Fibroblast of skin of back (primary cell): ENCODE measurements at regions not wholly inside any gene's neighbourhood (a gene's known extent, or its start where the extent isn't known, plus 50 kb on each side); places are given as distances from the start of the nearest gene placed in this dataset.

Experiments
- DNase-seq: peaks from one replicate; pipeline ENCODE4 v3.0.0-alpha.2; 2013

DNA sequence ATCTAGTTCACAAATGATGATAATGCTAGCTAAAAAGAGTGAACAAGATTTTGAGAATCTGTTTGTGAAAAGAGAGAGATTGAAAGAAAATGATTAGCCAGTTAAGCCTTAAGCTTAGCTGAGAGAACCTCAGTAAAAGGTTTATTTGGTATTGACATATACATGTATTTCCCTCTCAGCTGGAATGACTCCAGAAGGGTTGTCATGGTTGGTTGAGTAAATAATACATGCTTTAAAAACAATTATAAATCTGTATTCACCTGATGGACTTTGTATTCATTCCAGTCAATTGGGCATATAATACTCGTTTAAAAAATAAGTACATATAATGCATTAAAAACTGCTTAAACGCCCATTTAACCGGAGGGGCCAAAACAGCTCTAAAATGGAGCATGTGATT lies 181.4 kb downstream of the GRB14 start:
- no peak for DNase-seq

DNA sequence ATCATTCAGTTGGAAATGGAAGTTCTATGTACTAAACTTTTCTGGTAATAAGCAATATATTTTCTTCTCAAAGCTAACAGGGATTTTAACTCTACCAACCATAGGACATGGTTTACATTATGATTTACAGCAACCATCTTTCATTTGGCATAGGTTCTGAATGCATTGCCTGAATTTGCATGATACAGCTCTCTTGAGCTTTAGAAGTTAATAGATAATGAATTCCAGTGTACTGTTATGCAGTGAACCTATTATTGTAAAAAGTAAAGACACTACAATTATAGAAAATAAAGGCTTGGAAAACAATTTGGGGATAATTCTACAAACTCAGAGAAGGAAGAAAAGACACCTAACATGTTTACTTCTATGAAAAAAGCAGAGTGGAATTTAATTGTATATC lies 182.0 kb downstream of the GRB14 start:
- no peak for DNase-seq

DNA sequence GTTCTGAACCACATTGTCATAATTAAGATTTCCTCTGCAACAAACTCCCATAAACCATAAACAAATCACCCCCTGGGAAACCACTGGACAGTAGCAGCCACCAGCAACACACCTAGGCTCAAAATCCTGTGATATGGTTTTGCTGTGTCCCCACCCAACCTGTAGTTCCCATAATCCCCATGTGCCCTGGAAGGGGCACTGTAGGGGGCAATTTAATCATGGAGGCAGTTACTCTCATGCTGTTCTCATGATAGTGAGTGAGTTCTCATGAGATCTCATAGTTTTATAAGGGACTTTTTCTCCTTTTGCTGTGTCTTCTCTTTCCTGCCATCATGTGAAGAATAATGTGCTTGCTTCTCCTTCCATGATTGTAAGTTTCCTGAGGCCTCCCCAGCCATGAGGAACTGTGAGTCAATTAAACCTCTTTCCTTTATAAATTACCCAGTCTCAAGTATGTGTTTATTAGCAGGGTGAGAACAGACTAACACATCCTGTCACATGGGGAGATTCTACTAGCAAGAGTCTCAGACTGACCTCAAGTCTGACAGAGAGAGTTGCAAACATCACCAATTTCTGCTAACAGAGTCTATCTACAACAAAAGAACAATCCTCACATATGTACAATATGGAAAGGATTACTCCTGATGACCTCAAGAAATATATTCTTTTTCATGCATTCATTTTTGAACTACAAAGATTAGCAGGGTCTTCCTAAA lies 182.6 kb downstream of the GRB14 start:
- DNase-seq: no peak

DNA sequence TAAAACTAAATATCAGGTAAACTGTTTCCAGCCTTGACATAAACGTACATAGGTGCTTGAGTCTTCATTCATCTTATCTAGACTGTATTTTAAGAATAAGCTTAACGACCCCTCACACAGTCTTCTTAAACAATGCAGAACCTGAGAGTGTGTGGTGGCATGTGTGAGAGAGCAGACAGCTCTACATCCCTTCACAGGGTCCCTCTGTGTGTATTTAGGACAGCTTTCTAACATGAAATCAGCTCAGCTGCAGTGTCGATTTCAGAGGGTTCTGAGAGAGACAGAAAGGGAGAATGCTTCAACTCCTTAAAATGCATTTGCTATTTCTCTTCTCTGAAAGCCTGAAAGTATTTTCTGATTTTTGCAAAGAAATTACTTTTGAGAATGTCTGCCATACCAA lies 185.2 kb downstream of the GRB14 start:
- DNase-seq: no peak

DNA sequence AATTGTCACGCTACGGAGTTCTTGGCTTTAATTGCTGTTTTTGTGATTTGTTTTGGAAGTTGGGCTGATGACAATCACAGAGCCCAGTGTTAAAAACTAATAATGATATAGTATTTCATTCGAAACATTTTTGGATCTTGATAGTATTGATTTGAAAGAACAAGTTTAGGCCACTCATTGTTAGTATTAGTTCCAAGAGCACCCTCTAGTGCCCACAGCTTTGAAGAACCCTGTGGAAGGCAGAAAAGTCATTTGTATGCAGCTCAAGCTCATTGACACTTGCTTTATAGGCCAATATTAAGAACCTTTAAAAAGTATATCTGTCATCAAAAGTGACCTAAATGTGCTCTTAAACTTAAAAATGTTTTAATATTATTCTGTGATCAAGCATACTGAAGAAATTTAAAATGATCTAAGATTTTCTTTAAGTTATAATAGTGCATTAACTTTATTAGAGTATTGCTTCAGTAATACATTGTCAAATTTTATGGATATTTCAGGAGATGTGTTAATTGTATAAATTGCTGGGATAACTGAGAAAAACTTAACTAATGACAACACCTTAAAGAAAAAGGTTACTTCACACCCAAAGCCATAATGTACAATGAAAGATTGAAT lies 191.0 kb downstream of the GRB14 start:
- peak; percentile 48 for DNase-seq

DNA sequence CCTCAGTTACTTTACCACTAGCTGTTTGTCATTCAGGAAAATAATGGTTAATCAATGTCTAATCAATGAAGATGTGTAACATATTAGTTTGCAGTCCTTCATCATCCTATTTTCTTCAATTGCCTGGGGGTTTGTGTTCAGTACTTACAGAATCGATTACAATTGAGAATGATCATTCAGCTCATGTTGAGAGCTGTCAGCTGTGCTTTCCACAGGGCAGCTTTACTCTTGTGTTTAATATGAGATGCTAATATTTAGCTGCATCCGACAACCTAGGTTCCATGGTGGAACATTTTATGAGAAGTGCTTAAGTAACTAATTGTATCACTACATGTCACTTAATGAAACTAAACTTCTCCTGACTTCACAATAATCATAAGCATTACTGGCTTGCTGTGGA lies 191.9 kb downstream of the GRB14 start:
- no peak for DNase-seq

DNA sequence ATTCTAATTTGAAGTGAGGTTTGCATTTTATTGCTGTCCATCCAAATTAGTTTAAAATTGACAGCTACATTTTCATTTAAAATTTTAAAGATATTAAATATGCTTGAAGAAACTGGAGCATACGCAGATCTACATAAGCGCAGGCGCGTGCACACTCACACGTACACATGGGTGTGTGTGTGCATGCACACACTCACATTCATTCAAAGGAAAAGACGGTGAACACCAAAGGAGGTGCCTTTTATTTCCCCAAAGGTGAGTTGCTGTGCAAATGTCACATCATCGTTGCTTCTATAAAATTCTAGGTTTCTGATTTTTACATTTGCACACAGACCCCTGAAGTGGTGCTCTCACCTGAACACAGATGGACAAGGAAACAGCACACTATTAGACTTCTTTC lies 194.2 kb downstream of the GRB14 start:
- no peak for DNase-seq

DNA sequence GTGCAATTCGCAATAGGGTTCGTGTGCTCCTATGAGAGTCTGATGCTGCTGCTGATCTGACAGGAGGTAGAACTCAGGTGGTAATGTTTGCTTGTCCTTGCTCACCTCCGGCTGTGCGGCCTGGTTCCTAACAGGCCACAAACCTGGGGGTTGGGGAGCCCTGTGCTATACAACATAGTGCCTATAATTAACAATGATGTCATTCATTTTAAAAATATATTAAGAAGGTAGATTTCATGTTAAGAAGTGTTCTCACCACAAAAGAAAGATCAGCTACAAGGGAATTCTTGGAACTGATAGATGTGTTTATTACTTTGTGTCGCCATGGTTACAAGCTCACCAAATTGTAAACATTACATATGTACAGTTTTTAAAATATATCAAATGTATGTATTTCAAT lies 200.5 kb downstream of the GRB14 start:
- no peak for DNase-seq

DNA sequence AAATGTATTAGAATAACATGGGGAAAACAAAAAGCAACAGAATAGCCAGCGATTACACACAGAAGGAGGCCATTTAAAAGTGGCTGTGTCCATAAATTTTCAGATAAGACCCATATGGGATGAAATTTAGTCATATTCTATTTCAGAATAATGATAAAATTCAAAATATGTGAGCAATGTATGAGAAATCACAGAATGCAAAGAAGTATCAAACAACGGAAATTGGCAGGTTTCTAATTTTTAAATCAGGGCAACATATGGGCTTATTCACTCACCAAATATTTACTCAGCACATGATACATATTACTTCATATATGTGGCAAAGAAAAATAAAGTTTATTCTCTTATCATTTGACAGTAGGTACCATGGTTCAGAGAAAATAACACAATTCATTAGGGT lies 208.5 kb downstream of the GRB14 start:
- DNase-seq: peak; percentile 44

DNA sequence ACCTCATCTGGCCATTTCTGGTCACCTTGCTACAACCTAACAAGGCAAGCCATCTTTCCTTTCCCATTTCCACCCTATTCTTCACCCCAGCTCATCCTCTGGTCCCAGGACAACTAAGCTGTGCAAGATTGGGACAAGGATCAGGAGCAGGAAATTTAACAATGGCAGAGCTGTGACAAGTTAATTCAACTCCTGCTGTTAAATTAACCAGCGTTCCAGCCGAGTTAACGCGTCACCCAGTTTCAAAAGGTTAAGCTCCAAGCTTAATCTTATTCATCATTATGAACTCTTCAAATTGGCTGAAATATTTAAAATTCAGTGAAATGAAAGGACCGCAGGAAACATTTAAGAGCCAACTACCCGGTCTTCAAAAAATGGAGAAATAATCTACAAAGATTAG lies 231.9 kb downstream of the GRB14 start:
- no peak for DNase-seq

DNA sequence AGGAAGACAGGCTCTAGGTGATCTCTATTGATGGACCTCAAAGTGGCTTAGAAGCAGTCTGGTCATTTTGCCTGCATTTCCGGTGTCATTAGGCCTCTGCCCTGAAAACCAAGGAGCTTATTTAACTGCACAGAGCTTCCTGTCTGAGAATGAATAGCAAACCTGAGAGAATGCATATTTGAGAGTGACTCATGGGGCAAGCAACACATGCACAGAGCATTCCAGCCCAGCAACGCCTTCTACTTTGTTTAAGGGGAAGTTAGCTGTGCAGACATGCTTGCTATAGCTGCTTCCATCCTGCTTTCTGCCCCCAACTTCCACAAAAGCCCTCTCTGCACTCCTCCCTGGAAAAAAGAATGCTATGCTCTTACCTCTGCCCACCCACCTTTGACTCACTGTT lies 232.8 kb downstream of the GRB14 start:
- peak; percentile 88 for DNase-seq

DNA sequence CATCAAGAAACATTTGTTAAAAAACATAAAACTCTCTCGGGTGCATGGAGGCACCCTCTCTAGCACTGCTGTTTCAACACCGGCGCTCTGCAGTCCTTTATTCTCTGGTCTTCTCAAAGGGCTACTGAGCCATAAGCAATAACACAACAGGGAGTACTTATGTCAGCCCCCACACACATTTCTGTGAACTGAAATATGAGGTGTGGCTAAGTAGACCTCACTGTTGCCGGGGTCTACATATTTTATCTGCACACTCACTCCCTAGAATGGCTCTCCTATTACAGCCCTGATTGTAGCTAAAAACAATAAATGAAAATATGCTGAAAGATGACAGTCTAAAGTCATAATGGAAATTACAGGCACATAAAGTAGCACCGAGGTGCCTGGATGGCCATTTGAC lies 235.1 kb downstream of the GRB14 start:
- DNase-seq: peak; percentile 40

DNA sequence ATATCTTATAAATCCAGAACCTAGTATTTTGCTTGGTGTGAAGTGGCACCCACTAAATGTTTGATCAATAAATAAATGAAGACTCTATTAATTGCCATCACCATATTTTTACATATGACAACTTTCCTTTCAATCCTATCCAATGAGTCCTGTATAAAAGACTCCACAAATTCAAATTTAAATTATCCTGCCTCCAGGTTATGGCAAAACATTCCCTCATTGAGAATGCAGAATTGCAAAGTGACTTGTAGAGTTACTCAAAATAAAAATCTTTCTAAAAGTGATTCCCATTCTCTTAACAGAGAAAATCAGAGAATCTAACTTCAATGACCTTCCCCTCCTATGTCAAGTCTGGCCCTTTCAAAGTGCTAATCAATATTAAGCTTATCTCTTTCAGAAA lies 236.8 kb downstream of the GRB14 start:
- no peak for DNase-seq

DNA sequence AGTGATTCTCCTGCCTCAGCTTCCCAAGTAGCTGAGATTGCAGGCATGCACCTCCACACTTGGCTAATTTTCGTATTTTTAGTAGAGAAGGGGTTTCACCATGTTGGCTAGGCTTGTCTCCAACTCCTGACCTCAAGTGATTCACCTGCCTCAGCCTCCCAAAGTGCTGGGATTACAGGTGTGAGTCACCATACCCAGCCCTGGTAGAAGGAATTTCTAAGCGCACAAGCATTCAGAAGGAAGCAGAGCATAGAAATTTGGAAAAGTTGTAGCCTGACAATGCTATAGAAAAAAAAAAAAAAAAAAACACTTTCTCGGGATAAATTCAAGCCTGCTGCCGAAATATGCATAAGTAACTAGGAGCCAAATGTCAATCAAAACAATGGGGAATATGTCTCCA lies 249.4 kb downstream of the GRB14 start:
- DNase-seq: no peak

DNA sequence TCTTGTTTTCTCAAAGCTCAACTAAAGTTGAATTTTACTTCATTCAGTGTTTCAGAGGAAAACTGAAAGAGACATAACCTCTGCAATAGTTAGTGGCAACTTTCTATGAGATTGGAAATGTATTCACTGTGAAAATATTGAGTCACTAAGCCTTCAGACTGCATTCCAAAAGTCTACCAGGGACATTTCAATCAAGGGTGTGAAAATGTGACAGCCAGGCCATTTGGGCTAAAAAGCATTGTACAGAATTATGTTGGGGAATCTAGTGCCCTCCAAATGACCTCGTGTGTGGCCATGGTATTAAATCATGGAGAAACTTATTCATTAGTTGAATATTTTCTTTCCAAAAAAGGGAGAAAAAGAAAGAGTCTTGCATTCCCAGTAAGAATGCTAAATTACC lies 251.9 kb downstream of the GRB14 start:
- DNase-seq: peak; percentile 82

DNA sequence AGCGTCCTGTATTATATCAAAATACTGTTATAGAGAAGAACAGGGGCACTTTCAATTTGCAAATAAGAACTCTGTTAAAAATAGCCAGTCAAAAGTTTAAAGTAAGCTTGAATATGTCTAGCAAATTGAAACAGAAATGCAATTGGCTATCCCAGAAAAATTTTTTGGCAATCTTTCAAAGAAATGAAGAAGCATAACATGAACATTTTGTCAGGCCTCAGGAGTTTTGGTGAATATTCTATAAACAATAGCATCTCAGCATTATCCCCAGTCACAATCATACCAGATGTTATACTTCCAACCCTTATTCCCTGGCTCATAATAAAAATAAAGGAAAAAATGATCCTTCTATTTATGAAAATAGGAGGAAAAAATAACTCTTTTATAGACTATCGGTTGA lies 252.4 kb downstream of the GRB14 start:
- peak; percentile 17 for DNase-seq

DNA sequence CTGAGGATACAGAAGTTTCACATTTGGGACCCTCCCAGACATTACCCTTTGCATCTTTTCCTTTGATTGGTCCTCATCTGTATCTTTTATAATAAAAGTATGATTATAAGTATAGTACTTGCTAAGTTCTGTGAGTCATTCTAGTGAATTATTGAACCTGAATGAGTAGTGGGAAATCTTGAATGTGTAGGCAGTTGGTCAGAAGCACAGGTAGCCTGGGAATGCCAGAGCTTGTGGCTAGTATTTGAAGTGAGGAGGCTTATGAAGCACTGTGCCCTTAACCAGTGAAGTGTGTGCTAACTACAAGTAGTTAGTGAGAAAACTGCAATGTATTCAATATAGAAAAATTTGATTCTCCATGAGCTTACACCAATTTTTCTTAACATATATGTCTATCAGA lies 257.6 kb downstream of the GRB14 start:
- DNase-seq: no peak

DNA sequence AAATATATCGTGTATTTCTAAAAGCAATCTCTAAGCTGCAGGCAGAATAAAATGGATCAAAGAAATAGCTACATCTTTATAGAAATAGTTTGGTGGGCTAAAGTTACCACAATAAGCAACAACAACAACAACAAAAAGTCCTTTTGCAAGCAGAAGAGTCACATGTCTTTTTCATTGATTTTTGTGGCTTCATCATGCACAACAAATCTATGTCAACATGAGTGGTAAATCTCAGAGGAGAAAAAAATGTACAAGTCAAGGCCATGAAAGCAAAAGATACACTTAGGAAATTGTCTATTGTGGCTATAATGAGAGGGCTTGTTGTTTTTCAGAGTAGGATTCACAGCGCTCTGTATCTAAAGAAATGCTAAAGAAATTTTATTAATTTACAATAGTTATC lies 269.7 kb downstream of the GRB14 start:
- no peak for DNase-seq

DNA sequence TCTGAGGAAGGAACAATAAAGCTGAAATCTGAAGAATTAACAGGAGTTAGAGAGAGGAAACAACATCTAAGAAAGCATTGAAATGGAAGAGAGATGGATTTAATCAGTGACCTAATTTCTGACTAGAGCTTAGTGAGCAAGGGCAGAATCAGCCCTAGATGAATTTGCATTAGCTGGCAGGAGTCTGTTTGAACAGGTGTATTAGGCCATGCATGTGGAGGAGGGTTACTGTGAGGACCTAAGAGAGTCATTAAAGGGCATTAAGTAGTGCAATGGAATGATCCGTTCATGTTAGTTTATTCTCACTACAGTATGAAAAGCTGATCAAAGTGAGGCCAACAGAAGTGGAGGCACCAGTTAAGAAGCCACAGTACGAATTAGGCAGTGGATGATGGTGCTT lies 285.3 kb downstream of the GRB14 start:
- no peak for DNase-seq

DNA sequence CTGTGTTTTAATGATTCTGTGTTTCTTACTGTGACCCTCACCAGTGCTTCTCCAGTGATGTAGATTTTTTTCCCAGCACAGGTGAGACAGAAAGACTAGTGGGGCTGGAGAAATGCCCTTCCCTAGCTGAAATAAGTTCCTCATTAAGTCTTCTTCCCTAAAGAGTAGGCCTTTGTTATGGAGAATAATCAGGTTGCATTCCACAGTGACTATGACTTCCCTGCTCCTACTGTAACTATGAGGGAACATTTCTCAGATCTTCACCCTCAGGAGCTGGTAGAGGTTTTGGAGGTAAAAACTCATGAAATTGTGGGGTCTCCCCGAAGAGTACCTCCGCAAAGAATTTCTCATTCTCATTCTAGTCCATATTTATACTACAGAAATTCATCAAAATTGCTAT lies 286.2 kb downstream of the GRB14 start:
- DNase-seq: no peak

DNA sequence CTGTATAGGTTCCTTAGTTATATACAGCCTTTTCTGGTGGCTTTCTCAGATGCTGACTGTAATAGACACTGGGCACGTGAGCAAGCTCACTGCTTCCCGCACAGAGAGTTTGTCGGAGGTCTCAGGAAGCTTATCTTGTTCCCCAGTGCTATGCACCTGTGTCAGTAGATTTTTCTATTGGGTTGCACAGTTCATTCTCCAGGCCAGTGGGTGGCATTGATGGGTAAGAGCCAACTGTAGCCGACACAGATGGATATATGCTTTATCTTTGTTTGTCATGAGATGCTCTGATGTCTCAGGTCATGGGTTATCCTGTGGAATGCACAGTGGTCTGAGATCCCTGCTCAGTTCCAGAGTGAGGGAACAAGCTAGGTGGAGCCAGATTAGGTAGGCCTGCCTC lies 293.0 kb downstream of the GRB14 start:
- no peak for DNase-seq

DNA sequence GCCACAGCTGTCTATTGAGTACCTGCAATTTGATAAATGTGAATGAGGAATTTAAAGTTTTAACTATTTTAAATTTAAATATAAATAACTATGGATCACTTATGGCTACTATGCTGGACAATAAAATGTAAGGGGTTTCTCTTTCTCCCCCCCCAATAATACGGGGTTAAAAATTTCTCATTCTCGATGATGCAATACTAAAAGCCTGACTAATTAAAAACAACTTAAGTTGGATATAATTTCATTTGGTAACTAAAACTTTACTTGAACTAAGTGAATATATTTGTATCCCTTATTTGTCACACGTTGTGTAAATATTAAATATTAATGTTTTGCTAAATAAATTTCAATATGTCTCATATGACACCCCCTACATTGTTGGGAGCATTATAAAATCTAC lies 297.3 kb downstream of the GRB14 start:
- DNase-seq: no peak

DNA sequence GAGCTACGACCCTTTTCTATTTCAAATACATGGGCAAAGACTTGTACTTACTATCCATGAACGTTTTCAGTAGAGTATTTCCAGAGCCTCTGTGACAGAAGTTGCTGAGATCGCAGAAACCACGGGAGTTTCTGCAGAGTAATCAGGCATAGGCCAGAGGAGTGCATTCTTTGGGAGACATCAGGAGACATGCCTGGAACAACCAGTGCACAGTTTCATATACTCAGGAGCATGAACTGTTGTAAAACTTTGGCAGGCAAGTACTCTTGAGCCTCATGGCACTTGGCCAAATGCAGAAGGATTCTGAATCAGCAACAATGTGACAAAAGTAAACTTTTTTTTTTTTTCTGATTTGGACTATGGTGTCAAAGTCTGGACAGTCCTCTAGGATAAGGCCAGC lies 307.1 kb downstream of the GRB14 start:
- DNase-seq: peak; percentile 19

DNA sequence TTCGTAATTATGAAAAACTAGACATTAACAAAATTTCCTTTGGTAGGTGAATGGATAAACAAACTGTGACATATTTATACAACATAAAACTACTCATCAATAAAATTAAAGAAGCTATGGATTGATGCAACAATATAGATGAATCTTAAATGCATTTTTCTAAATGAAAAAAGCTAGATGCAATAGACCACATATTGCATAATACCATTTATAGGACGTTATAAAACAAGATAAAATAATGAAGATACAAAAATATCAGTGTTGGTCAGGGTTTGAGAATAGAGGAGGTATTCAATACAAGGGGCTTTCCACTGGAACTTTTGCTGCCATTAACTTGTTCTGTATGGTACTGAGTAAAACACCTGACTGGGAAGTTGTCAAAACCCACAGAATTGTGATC lies 314.4 kb downstream of the GRB14 start:
- DNase-seq: no peak

DNA sequence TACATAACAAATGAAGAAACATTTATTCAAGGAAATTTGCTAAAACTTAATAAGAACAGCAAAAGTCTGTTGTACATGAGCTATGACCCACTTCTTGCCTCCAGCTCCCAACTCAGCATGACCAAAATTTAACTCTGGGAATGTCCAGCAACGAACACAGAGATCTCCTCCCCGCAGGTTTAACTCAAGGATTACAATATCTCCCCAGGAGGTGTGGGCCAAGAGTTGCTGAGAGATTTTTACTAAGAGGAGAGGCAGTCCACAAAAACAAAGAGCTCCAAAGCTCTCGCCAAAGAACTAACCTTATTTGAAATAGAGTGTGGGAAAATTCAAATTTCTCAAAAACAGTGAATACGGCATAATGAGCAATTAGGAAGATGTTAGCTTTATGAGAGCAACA lies 318.5 kb downstream of the GRB14 start:
- no peak for DNase-seq
